WTC11 (cell line): ENCODE measurements at regions not wholly inside any gene's neighbourhood (a gene's known extent, or its start where the extent isn't known, plus 50 kb on each side); places are given as distances from the start of the nearest gene placed in this dataset.

Experiments used
- ATAC-seq: fragments of 200-7000 bp; cut with Tn5 transposase; 2 replicates; pipeline ENCODE4 v1.10.0; 2021; ENCODE audit warnings: mild to moderate bottlenecking, moderate library complexity
- CTCF ChIA-PET: fragments of 300-600 bp; sonication (Branson Sonifier 250); formaldehyde crosslinking; loops from one replicate; lab custom pipeline; 2021; ENCODE audit warnings: antibody characterized with exemption; lab: Charles Lee
- POLR2A ChIA-PET: fragments of 350-600 bp; sonication (Branson Sonifier 250); formaldehyde crosslinking; loops from one replicate; lab custom pipeline; 2021; ENCODE audit warnings: antibody characterized with exemption; lab: Charles Lee
- DNase-seq: peaks from one replicate; pipeline ENCODE4 v3.0.0; 2021; ENCODE audit warnings: low spot score
- H3K27ac Mint-ChIP-seq: 2 replicates; pipeline ENCODE4 v1.8.0; 2021; ENCODE audit warnings: mixed read lengths
- H3K27me3 Mint-ChIP-seq: 2 replicates; pipeline ENCODE4 v1.8.0; 2021; ENCODE audit warnings: low read depth, mild to moderate bottlenecking, moderate library complexity, mixed read lengths
- H3K36me3 Mint-ChIP-seq: 2 replicates; pipeline ENCODE4 v1.8.0; 2021; ENCODE audit warnings: mixed read lengths
- H3K4me1 Mint-ChIP-seq: 2 replicates; pipeline ENCODE4 v1.8.0; 2022; ENCODE audit warnings: mixed read lengths
- H3K4me3 Mint-ChIP-seq: 2 replicates; pipeline ENCODE4 v1.8.0; 2021; ENCODE audit warnings: mild to moderate bottlenecking, moderate library complexity, mixed read lengths
- H3K9me3 Mint-ChIP-seq: 2 replicates; pipeline ENCODE4 v1.8.0; 2021; ENCODE audit warnings: mixed read lengths
- ATF2 ChIP-seq: sonication (generic); formaldehyde crosslinking; IDR thresholded peaks from 2 replicates; pipeline ENCODE4 v1.8.1; 2022; ENCODE audit warnings: low read depth, missing genetic modification reagents, borderline replicate concordance
- CDX4 ChIP-seq: fragments of 250-450 bp; sonication (Bioruptor Pico); IDR thresholded peaks from 2 replicates; pipeline ENCODE4 v1.9.0; 2021; ENCODE audit warnings: moderate library complexity, mild to moderate bottlenecking, inconsistent platforms, borderline replicate concordance
- E2F1 ChIP-seq: sonication (generic); formaldehyde crosslinking; IDR thresholded peaks from 2 replicates; pipeline ENCODE4 v1.8.0; 2022; ENCODE audit warnings: mild to moderate bottlenecking, missing genetic modification reagents
- FOXK1 ChIP-seq: sonication (generic); formaldehyde crosslinking; IDR thresholded peaks from 2 replicates; pipeline ENCODE4 v1.8.0; 2022; ENCODE audit warnings: mild to moderate bottlenecking, moderate library complexity, missing genetic modification reagents
- HMGA2 ChIP-seq: fragments of 250-450 bp; sonication (Bioruptor Pico); IDR thresholded peaks from 2 replicates; pipeline ENCODE4 v1.4.0; 2021; ENCODE audit warnings: mild to moderate bottlenecking, moderate library complexity
- JUN ChIP-seq: sonication (generic); formaldehyde crosslinking; IDR thresholded peaks from 2 replicates; pipeline ENCODE4 v1.8.0; 2023; ENCODE audit warnings: mild to moderate bottlenecking, missing genetic modification reagents
- MAX ChIP-seq: sonication (generic); formaldehyde crosslinking; IDR thresholded peaks from 2 replicates; pipeline ENCODE4 v1.8.0; 2022; ENCODE audit warnings: mild to moderate bottlenecking, missing genetic modification reagents
- MYBL2 ChIP-seq: sonication (generic); formaldehyde crosslinking; IDR thresholded peaks from 2 replicates; pipeline ENCODE4 v1.8.1; 2023; ENCODE audit warnings: mild to moderate bottlenecking, moderate library complexity, missing genetic modification reagents
- NFYB ChIP-seq: sonication (generic); formaldehyde crosslinking; conservative IDR thresholded peaks from 2 replicates; pipeline ENCODE4 v1.8.0; 2022; ENCODE audit warnings: low read depth, missing genetic modification reagents
- NR1H2 ChIP-seq: sonication (generic); formaldehyde crosslinking; IDR thresholded peaks from 2 replicates; pipeline ENCODE4 v1.9.0; 2021; ENCODE audit warnings: mild to moderate bottlenecking, moderate library complexity, missing genetic modification reagents
- NR2C2 ChIP-seq: sonication (generic); formaldehyde crosslinking; IDR thresholded peaks from 2 replicates; pipeline ENCODE4 v1.8.0; 2022; ENCODE audit warnings: mild to moderate bottlenecking, missing genetic modification reagents
- NR3C1 ChIP-seq: sonication (generic); formaldehyde crosslinking; conservative IDR thresholded peaks from 2 replicates; pipeline ENCODE4 v1.8.1; 2023; ENCODE audit warnings: low read depth, mild to moderate bottlenecking, missing genetic modification reagents
- OVOL2 ChIP-seq: fragments of 250-450 bp; sonication (Bioruptor Pico); IDR thresholded peaks from 2 replicates; pipeline ENCODE4 v1.9.0; 2021; ENCODE audit warnings: mild to moderate bottlenecking, borderline replicate concordance
- RELA ChIP-seq: sonication (generic); formaldehyde crosslinking; IDR thresholded peaks from 2 replicates; pipeline ENCODE4 v1.8.1; 2022; ENCODE audit warnings: missing genetic modification reagents, mild to moderate bottlenecking, borderline replicate concordance
- USF2 ChIP-seq: sonication (generic); formaldehyde crosslinking; IDR thresholded peaks from 2 replicates; pipeline ENCODE4 v1.8.1; 2023; ENCODE audit warnings: mild to moderate bottlenecking, missing genetic modification reagents, moderate library complexity
- ZNF317 ChIP-seq: sonication (generic); formaldehyde crosslinking; IDR thresholded peaks from 2 replicates; pipeline ENCODE4 v1.8.1; 2023; ENCODE audit warnings: low read depth, mild to moderate bottlenecking, moderate library complexity, missing genetic modification reagents, borderline replicate concordance
- ZNF396 ChIP-seq: fragments of 250-450 bp; sonication (Bioruptor Pico); IDR thresholded peaks from 2 replicates; pipeline ENCODE4 v1.8.0; 2021; ENCODE audit warnings: mild to moderate bottlenecking, moderate library complexity, borderline replicate concordance

GRCh38 chr10:130963052-130963393, 348.5 kb downstream of the TCERG1L start (continued):
- TF ChIP-seq E2F1 (CRISPR knock-in tag) (no peak), NR2C2 (CRISPR knock-in tag) (no peak), RELA (CRISPR knock-in tag) (no peak), MYBL2 (CRISPR knock-in tag) (no peak), USF2 (no peak), NR1H2 (CRISPR knock-in tag) (no peak)

- POLR2A ChIA-PET = no interaction called here
- ATAC-seq (no peak), DNase-seq (no peak)
- TF ChIP-seq NR3C1 (CRISPR knock-in tag) (no peak), ZNF396 (CRISPR knock-in tag) (no peak), JUN (CRISPR knock-in tag) (no peak), MAX (CRISPR knock-in tag) (no peak), NR1H2 (CRISPR knock-in tag) (no peak), ATF2 (CRISPR knock-in tag) (no peak), ZNF317 (CRISPR knock-in tag) (no peak), RELA (CRISPR knock-in tag) (no peak), FOXK1 (CRISPR knock-in tag) (no peak)
- no peaks in the 10 kb centered on the region for H3K4me1 Mint-ChIP-seq
- peaks cover 77% of the 10 kb centered on the region for H3K36me3 Mint-ChIP-seq
- H3K27me3 Mint-ChIP-seq = peaks cover 5% of the 10 kb centered on the region
- CTCF ChIA-PET = no interaction called here
- no peak overlapping the region for H3K27ac Mint-ChIP-seq
- H3K4me3 Mint-ChIP-seq = no peak overlapping the region
- H3K9me3 Mint-ChIP-seq = peaks cover 74% of the 10 kb centered on the region
Measured at GRCh38 chr10:130963786-130964522, 347.6 kb downstream of the TCERG1L start.

- Mint-ChIP-seq H3K27ac (no peak overlapping the region), H3K27me3 (peaks cover 5% of the 10 kb centered on the region), H3K9me3 (peaks cover 74% of the 10 kb centered on the region), H3K4me1 (no peaks in the 10 kb centered on the region), H3K36me3 (peaks cover 77% of the 10 kb centered on the region), H3K4me3 (no peak overlapping the region)
- DNase-seq (no peak), ATAC-seq (no peak)
- CTCF ChIA-PET = no interaction called here
- TF ChIP-seq NFYB (no peak), CDX4 (CRISPR knock-in tag) (no peak), OVOL2 (CRISPR knock-in tag) (no peak), HMGA2 (CRISPR knock-in tag) (no peak), JUN (CRISPR knock-in tag) (no peak)
- POLR2A ChIA-PET = no interaction called here
Measured at GRCh38 chr10:130964771-130965170, 346.8 kb downstream of the TCERG1L start.
